HFFc6 (cell line): ENCODE measurements at regions not wholly inside any gene's neighbourhood (a gene's known extent, or its start where the extent isn't known, plus 50 kb on each side); places are given as distances from the start of the nearest gene placed in this dataset.

Experiments used
- DNase-seq: peaks from one replicate; pipeline ENCODE4 v3.0.0-alpha.2; 2018
- H3K27ac Mint-ChIP-seq: 2 replicates; pipeline ENCODE4 v1.8.0; 2020; ENCODE audit warnings: mild to moderate bottlenecking, mixed read lengths
- H3K27me3 Mint-ChIP-seq: 2 replicates; pipeline ENCODE4 v1.8.0; 2021; ENCODE audit warnings: mild to moderate bottlenecking, moderate library complexity, mixed read lengths; ENCODE audit not compliant: insufficient read depth
- H3K36me3 Mint-ChIP-seq: 2 replicates; pipeline ENCODE4 v1.8.0; 2021; ENCODE audit warnings: low read depth, mixed read lengths
- H3K4me1 Mint-ChIP-seq: 2 replicates; pipeline ENCODE4 v1.8.0; 2020; ENCODE audit warnings: low read depth, mixed read lengths
- H3K4me3 Mint-ChIP-seq: 2 replicates; pipeline ENCODE4 v1.8.0; 2020; ENCODE audit warnings: mild to moderate bottlenecking, moderate library complexity, mixed read lengths
- H3K9me3 Mint-ChIP-seq: 2 replicates; pipeline ENCODE4 v1.8.0; 2020; ENCODE audit warnings: mild to moderate bottlenecking, mixed read lengths
- TF ChIP-seq, protein P1 (sequence below): fragments of 200-600 bp; sonication (generic); IDR thresholded peaks from 2 replicates; pipeline ENCODE4 v1.5.0; 2021; ENCODE audit warnings: antibody characterized with exemption, mild to moderate bottlenecking

DNA sequence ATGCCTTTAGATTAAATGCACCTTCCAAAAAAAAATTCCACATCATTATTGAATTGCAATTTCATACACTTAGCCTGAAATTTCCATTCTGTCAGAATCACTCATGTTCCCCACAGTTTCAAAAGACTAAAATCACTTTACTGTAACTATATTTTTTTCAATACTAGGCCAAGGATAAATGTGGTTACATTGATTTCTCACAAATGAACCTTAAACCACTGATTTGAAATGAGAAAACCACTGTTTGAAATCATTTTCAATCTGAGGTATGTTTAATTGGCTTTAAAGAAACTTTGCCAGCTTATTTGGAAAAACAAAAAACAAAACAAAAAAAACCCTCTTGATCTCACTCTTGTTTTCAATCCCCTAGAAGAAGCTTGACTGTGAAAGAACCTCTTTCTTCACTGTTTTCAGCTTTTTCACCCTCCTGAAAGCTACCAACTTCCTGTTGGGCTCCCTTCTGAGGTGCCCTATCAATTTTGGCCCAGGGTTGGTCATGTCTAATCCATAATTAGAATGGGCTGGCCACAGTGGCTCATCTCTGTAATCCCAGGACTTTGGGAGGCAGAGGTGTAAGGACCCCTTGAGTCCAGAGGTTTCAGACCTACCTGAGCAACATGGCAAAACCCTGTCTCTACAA lies 242.5 kb downstream of the ADGRG6 start:
- Mint-ChIP-seq H3K9me3 (no peaks in the 10 kb centered on the region), H3K4me1 (peaks cover 10% of the 10 kb centered on the region), H3K4me3 (no peak overlapping the region), H3K27ac (no peak overlapping the region), H3K27me3 (peaks cover 3% of the 10 kb centered on the region; the same call in 1 of the 2 replicates), H3K36me3 (no peaks in the 10 kb centered on the region)
- no peak for DNase-seq
- TF ChIP-seq, protein P1, sequence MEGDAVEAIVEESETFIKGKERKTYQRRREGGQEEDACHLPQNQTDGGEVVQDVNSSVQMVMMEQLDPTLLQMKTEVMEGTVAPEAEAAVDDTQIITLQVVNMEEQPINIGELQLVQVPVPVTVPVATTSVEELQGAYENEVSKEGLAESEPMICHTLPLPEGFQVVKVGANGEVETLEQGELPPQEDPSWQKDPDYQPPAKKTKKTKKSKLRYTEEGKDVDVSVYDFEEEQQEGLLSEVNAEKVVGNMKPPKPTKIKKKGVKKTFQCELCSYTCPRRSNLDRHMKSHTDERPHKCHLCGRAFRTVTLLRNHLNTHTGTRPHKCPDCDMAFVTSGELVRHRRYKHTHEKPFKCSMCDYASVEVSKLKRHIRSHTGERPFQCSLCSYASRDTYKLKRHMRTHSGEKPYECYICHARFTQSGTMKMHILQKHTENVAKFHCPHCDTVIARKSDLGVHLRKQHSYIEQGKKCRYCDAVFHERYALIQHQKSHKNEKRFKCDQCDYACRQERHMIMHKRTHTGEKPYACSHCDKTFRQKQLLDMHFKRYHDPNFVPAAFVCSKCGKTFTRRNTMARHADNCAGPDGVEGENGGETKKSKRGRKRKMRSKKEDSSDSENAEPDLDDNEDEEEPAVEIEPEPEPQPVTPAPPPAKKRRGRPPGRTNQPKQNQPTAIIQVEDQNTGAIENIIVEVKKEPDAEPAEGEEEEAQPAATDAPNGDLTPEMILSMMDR = no peak

DNA sequence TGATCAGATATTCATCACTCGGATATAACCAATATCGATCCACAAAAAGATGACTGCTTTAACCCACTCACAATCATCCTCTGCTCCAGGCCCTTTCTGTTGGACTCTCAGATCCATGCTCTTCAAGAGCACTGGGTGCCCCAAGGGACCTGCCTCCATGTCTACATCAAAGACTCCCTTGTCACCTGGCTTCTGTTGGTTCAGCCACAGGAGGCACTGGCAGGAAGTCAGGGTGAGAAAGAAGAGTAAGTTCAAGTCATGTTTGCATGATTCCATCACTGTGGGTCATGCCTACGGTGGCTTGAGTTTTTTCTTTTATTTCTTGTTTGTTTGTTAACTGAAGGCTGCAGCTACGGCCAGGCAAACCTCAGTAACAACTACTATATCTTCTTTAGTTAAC lies 243.3 kb downstream of the ADGRG6 start:
- Mint-ChIP-seq H3K36me3 (no peaks in the 10 kb centered on the region), H3K27ac (no peak overlapping the region), H3K27me3 (peaks cover 5% of the 10 kb centered on the region; the same call in 1 of the 2 replicates), H3K9me3 (no peaks in the 10 kb centered on the region), H3K4me3 (no peak overlapping the region), H3K4me1 (peaks cover 10% of the 10 kb centered on the region)
- no peak for DNase-seq
- TF ChIP-seq, protein P1 = no peak

DNA sequence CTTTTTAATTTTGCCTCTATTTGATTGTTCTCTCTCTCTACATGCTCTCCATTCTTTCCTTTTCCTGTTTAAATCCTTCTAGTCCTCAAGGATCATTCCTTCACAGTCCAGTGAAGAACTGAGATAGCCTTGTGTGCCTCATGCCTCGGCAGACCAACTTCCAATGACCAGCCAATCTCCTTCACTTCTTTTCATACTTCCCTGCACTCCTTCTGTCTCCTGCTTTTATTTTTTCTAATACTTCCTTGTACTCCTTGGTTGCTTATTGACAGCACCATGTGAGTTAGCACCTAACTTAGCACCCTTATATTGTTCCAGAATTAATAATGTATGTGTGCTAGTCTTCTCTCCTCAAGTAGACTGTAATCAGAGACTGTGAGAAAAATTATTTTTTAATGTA lies 246.8 kb downstream of the ADGRG6 start:
- TF ChIP-seq, protein P1 = no peak
- peaks cover 10% of the 10 kb centered on the region; the same call in 1 of the 2 replicates for H3K27me3 Mint-ChIP-seq
- peaks cover 13% of the 10 kb centered on the region for H3K4me1 Mint-ChIP-seq
- DNase-seq = no peak
- H3K27ac Mint-ChIP-seq = no peak overlapping the region
- no peak overlapping the region for H3K4me3 Mint-ChIP-seq
- no peaks in the 10 kb centered on the region for H3K36me3 Mint-ChIP-seq
- no peaks in the 10 kb centered on the region for H3K9me3 Mint-ChIP-seq

DNA sequence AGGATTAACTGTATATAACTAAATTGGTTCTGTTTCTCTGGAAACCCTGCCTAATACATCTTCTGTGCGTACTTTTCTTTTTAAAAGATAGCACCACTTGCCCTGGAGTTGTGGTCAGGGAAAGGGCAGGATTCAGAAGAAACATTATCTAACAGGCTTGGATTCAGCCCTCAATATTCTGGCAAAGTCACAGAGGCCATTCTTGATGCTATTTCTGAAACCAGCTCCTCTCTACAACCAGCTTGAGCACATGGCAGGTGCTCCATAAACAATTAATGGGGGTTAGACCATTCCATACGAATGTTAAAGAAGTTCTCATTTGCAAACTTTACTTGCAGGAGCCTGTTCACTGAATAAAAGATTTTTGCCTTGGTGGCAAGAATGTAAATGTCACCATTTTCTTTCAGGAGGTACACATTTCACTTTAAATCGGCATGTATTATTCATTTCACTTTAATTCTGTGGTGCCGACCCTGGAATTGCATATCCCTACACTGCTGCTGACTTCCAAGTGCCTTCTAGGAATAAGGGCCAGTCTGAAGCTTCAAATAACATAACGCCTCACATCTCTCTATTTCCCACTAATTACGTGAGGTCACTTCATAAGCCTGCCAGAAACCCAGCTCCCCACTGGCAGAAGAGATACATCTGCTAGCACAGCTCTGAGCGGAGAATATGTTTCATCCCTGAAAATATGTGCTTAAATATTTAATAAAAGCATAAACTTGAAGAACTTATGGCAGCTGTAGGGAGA lies 248.7 kb downstream of the ADGRG6 start:
- Mint-ChIP-seq H3K4me1 (peaks cover 13% of the 10 kb centered on the region), H3K9me3 (no peaks in the 10 kb centered on the region), H3K4me3 (no peak overlapping the region), H3K27me3 (peaks cover 12% of the 10 kb centered on the region; the same call in 1 of the 2 replicates), H3K36me3 (no peaks in the 10 kb centered on the region), H3K27ac (no peak overlapping the region)
- TF ChIP-seq, protein P1 = no peak
- no peak for DNase-seq

DNA sequence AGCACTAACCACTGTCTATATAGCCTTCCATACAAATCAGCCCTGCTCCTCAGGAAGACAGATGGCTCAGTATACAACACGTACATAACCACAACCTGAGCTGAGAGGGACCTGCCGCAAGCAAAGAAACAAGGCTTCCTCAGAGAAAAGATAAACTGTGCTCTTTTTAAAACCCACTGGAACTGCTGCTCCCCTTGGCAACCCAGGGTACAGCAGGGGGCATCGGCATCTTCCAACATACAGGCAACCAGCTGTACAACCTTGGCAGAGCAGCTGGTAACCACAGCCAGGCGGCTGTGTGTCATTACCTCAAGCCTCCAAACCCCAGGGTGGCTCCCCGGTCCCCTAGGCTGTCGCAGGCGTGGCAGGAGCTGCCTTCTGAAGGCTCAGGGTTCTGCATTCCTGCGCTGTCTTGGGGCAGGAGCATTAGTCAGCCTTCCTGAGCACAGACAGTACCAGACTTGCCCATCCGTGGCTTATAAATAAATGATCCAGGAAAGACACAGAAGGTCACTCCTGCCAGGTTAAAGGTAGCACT lies 249.5 kb downstream of the ADGRG6 start:
- H3K36me3 Mint-ChIP-seq = no peaks in the 10 kb centered on the region
- TF ChIP-seq, protein P1 = peak; percentile 31
- H3K4me3 Mint-ChIP-seq = no peak overlapping the region
- no peaks in the 10 kb centered on the region for H3K9me3 Mint-ChIP-seq
- DNase-seq = peak; percentile 36
- H3K27me3 Mint-ChIP-seq = peaks cover 12% of the 10 kb centered on the region; the same call in 1 of the 2 replicates
- peaks cover 13% of the 10 kb centered on the region for H3K4me1 Mint-ChIP-seq
- no peak overlapping the region for H3K27ac Mint-ChIP-seq
